Activated naive CD4-positive, alpha-beta T cell treated with anti-CD3 and anti-CD28 coated beads, Interleukin-2, amount 10 ng/mL, durations not matched to agents 7 days and 5 days (primary cell): ENCODE measurements at regions not wholly inside any gene's neighbourhood (a gene's known extent, or its start where the extent isn't known, plus 50 kb on each side); places are given as distances from the start of the nearest gene placed in this dataset.
"Not testable (repeated sequence)": the region's sequence is repeated elsewhere in the genome, so short reads cannot be mapped to it uniquely, and the experiment has no call there.

ENCODE experiments used
- CTCF ChIA-PET: fragments of 350-600 bp; sonication (Branson Sonifier 250); formaldehyde crosslinking; loops from one replicate; lab custom pipeline; 2021; ENCODE audit warnings: antibody characterized with exemption; lab: Charles Lee
- DNase-seq: peaks from one replicate; pipeline ENCODE4 v3.0.0-alpha.2; 2020
- H3K27ac Mint-ChIP-seq: one replicate; pipeline ENCODE4 v1.8.0; 2021; ENCODE audit warnings: mild to moderate bottlenecking, moderate library complexity, mixed read lengths
- H3K27me3 Mint-ChIP-seq: one replicate; pipeline ENCODE4 v1.8.0; 2021; ENCODE audit warnings: mild to moderate bottlenecking, mixed read lengths
- H3K36me3 Mint-ChIP-seq: one replicate; pipeline ENCODE4 v1.8.0; 2021; ENCODE audit warnings: mixed read lengths
- H3K4me1 Mint-ChIP-seq: one replicate; pipeline ENCODE4 v1.8.0; 2021; ENCODE audit warnings: mixed read lengths
- H3K4me3 Mint-ChIP-seq: one replicate; pipeline ENCODE4 v1.8.0; 2021; ENCODE audit warnings: mild to moderate bottlenecking, moderate library complexity, mixed read lengths
- H3K9me3 Mint-ChIP-seq: one replicate; pipeline ENCODE4 v1.8.0; 2021; ENCODE audit warnings: mixed read lengths

DNA sequence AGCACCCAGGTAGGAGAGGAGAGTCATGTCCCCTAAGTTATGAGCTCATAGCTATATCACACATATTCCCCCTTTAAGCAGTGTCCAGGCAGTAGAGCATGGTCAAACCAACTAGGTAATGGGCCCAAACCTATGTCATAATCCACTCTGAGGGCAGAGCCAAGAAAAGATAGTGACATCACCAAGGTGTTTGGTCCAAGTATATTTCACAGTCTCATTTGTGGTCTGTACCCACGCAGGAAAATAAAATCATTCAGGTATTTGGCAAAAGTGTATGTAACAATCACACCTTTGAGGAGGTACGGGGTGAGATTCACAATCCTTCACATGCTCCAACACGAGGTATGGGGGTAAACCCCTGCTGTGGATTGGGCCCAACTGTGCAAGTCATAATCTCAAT is 2112.8 kb downstream of the TP53TG3F start:
- Mint-ChIP-seq H3K27ac (no peak overlapping the region), H3K4me3 (no peak overlapping the region), H3K4me1 (no peaks in the 10 kb centered on the region), H3K27me3 (no peaks in the 10 kb centered on the region), H3K9me3 (peaks cover 38% of the 10 kb centered on the region), H3K36me3 (no peaks in the 10 kb centered on the region)
- CTCF ChIA-PET, result no interaction called here
- DNase-seq, result no peak

DNA sequence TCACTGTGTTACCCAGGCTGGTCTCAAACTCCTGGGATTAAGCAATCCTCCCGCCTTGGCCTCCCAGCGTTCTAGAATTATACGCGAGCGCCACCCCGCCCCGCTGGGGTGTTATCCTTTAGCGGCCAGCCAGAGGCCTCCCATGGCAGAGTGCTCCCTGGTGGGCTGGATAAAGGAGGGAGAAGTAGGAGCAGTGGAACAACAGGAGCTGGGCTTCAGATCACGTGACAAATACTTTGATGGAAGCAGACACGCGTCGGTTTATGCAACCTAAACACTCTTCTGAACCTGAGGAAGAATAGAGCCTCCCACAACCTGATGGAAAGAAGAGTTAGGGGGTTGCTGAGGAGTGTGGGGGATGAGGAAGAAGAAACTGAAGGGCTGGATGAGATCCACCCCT is 2114.0 kb downstream of the TP53TG3F start:
- Mint-ChIP-seq H3K27me3 (no peaks in the 10 kb centered on the region), H3K4me1 (no peaks in the 10 kb centered on the region), H3K4me3 (no peak overlapping the region), H3K27ac (no peak overlapping the region), H3K36me3 (no peaks in the 10 kb centered on the region), H3K9me3 (peaks cover 43% of the 10 kb centered on the region)
- DNase-seq, result no peak
- CTCF ChIA-PET, result no interaction called here

DNA sequence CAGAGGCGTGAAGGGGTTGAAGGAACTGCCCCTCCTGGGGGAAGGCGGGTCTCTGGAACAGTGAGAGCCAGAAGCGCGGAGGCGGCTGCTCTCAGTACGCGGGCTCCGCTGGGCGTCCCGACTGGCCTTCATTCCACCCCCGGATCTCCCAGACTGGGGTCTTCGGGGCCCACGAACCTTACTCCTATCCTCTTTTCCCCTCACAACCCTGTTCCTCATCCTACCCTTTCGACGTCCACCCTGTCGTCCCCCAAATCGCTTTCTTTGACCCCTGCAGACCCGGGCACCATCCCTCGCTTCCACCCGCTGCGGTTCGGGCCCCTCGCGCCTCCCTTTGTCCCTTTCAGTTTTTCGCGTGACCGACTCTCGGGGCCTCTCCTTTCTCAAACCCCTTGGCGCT is 2114.6 kb downstream of the TP53TG3F start:
- no peaks in the 10 kb centered on the region for H3K27me3 Mint-ChIP-seq
- no peak for DNase-seq
- no peak overlapping the region for H3K27ac Mint-ChIP-seq
- H3K4me3 Mint-ChIP-seq, result no peak overlapping the region
- peaks cover 44% of the 10 kb centered on the region for H3K9me3 Mint-ChIP-seq
- CTCF ChIA-PET, result no interaction called here
- no peaks in the 10 kb centered on the region for H3K36me3 Mint-ChIP-seq
- no peaks in the 10 kb centered on the region for H3K4me1 Mint-ChIP-seq

DNA sequence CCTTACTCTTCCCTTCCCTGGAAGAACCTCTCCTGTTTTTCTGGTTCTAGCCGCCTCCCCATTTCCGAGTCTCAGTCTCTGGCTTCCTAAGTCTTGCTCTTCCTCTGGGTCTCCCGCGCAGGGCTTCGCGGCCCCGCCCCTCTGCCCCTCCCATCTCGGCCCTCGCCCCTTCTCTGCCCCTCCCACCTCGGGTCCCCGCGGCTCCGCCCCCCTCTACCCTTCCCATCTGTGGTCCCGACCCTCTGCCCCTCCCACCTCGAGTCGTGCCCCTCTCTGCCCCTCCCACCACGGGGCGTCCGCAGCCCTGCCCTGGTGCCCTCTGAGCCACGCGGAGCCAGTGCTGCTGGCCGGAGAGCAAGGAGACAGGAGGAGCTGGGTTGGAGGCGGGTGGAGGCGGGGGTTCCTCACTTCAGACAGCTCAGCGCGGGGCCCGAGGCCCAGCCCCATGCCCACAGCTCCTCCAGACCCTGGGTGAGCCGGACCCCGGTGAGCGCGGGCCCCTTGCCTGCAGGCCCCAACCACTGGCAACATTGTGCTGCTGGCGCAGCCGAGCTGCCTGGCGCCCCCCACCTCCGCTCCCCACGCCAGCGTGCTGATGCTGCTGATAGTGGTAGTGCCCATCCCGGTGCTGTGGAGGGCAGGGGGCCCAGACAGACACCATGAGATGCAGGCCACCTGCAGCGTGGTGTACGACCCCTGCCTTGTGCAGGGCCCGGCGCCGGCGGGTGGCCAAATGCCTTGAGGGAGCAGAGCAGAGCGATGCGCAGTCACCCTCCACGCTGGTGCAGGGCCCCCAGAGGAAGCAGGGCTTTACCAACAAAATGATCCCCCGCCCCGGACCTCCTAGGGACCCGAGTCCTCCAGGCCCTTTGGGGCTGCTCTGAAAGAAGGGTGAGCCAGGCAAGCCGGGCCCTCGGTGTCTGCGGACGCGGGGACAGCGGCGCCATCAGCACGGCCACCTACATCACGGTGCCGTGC is 2115.3 kb downstream of the TP53TG3F start:
- Mint-ChIP-seq H3K36me3 (no peaks in the 10 kb centered on the region), H3K4me3 (no peak overlapping the region), H3K27me3 (no peaks in the 10 kb centered on the region), H3K9me3 (peaks cover 40% of the 10 kb centered on the region), H3K4me1 (no peaks in the 10 kb centered on the region), H3K27ac (no peak overlapping the region)
- no peak for DNase-seq
- CTCF ChIA-PET, result no interaction called here

DNA sequence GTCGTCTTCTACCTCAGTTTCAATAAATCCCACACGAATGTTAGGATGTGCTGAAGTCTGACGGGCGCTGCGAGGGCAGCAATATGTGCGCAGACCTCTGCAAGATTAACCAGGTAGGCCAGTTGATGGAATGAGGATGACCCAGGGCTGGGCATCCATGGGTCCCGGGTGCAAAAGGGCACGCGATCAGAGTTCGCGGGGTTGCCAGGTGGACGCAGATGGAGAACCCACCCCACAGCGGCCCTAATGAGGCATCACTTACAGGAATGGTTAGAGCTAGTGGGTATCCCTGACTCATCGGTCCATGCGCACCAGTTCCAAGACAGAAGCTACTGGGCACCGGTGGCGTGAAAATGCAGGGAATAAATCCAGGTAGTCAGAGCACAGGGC is 2116.0 kb downstream of the TP53TG3F start:
- no peaks in the 10 kb centered on the region for H3K4me1 Mint-ChIP-seq
- DNase-seq, result no peak
- no peaks in the 10 kb centered on the region for H3K36me3 Mint-ChIP-seq
- no peaks in the 10 kb centered on the region for H3K27me3 Mint-ChIP-seq
- no peak overlapping the region for H3K27ac Mint-ChIP-seq
- CTCF ChIA-PET, result no interaction called here
- peaks cover 43% of the 10 kb centered on the region for H3K9me3 Mint-ChIP-seq
- no peak overlapping the region for H3K4me3 Mint-ChIP-seq

DNA sequence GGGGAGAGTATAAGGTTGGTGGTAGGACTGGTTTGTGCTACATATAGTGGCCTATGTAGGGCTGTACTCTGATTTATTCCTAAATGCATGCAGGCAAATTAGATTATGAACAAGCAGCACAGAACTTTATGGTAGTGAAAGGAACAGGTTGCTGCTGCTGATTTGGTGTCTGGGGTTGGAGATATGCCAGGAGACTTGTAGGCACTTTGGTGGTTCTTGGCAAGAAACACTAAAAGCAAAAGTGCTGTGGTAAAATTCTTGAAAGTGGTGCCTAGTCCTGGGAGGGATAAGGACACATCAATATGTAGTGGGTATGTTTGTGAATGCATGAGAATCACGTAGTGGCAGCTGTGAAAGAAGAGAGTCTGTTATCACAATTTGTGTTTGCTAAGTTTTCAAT is 2126.0 kb downstream of the TP53TG3F start:
- no peak overlapping the region for H3K27ac Mint-ChIP-seq
- H3K9me3 Mint-ChIP-seq, result peaks cover 20% of the 10 kb centered on the region
- no peaks in the 10 kb centered on the region for H3K4me1 Mint-ChIP-seq
- DNase-seq, result no peak
- no peaks in the 10 kb centered on the region for H3K36me3 Mint-ChIP-seq
- H3K4me3 Mint-ChIP-seq, result no peak overlapping the region
- CTCF ChIA-PET, result no interaction called here
- no peaks in the 10 kb centered on the region for H3K27me3 Mint-ChIP-seq

DNA sequence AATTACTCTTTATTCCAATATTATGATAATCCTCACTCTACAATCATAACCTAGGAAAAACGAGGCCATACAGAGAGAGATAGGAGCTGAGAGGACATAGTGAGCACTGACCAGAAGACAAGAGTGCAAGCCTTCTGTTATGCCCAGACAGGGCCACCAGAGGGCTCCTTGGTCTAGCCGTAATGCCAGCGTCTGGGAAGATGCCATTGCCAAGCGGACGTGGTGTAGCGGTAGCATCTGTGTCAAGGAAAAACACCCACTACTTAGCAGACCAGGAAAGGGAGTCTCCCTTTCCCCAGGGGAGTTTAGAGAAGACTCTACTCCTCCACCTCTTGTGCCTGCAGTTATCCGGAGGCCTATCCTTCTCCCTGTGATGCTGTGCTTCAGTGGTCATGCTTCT is 2131.5 kb downstream of the TP53TG3F start:
- H3K27me3 Mint-ChIP-seq, H3K4me3 Mint-ChIP-seq, H3K36me3 Mint-ChIP-seq, H3K4me1 Mint-ChIP-seq, DNase-seq, H3K27ac Mint-ChIP-seq, CTCF ChIA-PET: not testable (repeated sequence)
- H3K9me3 Mint-ChIP-seq, result peaks cover 29% of the 10 kb centered on the region

DNA sequence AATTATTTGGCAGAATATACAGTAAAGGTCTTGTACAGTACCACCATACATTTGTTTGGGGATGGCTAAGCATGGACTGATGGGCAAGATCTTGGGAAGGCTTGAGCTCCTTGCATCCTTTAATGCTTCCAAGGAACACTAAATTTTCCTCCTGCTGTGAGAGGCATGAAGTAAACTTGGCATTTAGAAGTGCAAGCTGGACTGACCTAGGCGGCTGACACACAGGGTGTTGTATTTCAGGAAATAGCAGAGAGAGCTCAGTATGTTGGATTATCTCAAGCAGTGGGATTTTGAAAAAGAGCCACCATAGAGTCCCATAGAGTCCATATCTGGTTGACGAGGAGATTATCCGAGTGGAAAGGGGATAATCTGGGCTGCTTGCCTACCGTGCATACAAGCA is 2137.1 kb downstream of the TP53TG3F start:
- Mint-ChIP-seq H3K4me1 (no peaks in the 10 kb centered on the region), H3K4me3 (no peak overlapping the region), H3K36me3 (no peaks in the 10 kb centered on the region), H3K27me3 (no peaks in the 10 kb centered on the region), H3K27ac (no peak overlapping the region), H3K9me3 (peaks cover 20% of the 10 kb centered on the region)
- CTCF ChIA-PET, result no interaction called here
- no peak for DNase-seq

DNA sequence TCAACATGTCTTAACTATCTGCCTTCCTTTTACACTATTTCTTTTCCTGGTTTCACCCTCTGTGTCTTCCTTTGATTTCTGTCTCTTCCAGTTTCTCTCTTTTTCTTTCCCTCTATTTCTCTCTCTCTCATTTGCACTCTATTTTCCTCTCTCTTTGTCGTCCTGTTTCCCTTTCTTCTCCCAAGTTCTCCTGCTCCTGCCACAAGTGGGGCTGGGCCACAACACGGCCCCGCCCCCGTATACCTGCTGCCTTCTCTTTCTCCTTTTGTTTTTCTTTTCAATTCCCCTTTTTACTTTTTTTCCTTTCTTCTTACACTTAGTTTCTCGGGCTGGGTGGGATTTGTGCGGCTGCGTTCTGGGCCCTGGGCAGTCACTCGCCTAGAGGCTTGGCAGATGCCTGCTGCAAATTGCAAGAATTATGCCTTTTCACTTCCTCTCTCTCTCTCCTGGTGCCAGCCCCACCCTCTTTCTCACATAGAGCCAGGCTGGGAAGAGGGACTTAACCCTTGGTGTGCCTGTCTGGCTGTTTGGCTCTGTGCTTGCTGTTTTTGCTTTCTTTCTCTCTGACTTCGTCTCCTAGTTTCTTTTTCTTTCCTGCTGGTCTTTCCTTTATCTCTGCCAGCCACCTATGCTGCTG is 2139.4 kb downstream of the TP53TG3F start:
- no peaks in the 10 kb centered on the region for H3K36me3 Mint-ChIP-seq
- H3K4me3 Mint-ChIP-seq, result no peak overlapping the region
- no peak for DNase-seq
- H3K9me3 Mint-ChIP-seq, result peaks cover 14% of the 10 kb centered on the region
- H3K27me3 Mint-ChIP-seq, result no peaks in the 10 kb centered on the region
- no peaks in the 10 kb centered on the region for H3K4me1 Mint-ChIP-seq
- no peak overlapping the region for H3K27ac Mint-ChIP-seq
- CTCF ChIA-PET, result no interaction called here

DNA sequence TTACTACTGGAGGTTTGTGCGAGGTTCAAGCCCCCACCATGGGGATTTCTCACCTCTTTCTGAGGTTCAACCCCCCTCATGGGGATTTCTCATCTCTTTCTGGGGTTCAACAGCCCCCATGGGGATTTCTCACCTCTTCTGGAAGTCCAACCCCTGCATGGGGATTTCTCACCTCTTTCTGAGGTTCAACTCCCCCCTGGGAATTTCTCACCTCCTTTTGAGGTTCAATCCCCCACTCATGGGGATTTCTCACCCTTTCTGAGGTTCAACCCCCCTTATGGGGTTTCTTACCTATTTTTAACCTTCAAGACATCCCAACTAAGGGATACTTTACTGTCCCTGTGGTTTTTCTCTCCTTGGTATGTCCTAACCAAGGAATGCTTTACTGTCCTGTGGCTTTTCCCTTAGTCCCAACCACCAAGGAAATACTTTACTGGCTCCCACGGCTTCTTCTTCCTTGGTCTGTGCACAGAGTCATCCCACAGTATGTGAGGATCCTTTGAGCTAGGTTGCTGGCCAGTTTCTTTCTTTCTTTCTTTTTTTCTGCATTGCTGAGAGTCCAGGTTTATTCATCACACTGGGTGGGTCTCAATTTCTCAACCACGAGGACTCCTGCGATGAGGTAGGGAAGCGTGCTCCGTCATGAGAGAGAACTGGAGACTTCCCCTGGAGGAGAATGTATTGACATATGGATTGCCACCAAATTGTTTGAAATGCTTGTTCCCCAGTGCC is 2140.2 kb downstream of the TP53TG3F start:
- no peak for DNase-seq
- Mint-ChIP-seq H3K4me1 (no peaks in the 10 kb centered on the region), H3K36me3 (no peaks in the 10 kb centered on the region), H3K27me3 (no peaks in the 10 kb centered on the region), H3K9me3 (peaks cover 12% of the 10 kb centered on the region), H3K27ac (no peak overlapping the region), H3K4me3 (no peak overlapping the region)
- CTCF ChIA-PET, result no interaction called here

DNA sequence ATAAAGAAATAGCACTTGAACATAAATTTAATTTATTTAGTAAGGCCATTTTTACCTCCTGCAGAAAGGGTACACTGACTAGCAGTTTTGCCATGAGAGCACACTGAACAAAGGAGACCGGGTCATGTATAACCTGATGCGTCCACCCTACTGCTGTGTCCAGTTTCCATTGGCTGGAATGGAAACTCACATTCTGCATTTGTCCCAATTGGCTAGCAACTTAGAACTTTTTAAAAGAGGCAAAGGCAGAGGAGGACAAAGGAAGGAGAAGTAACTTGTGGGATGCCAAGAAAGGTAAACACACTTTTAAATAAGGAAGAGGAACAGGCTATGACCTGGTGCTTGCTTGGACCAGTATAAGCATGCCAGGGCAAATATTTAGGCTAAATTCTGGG is 2140.7 kb downstream of the TP53TG3F start:
- H3K27me3 Mint-ChIP-seq, CTCF ChIA-PET, H3K36me3 Mint-ChIP-seq, H3K4me1 Mint-ChIP-seq, DNase-seq, H3K4me3 Mint-ChIP-seq, H3K27ac Mint-ChIP-seq: not testable (repeated sequence)
- H3K9me3 Mint-ChIP-seq, result peaks cover 12% of the 10 kb centered on the region

DNA sequence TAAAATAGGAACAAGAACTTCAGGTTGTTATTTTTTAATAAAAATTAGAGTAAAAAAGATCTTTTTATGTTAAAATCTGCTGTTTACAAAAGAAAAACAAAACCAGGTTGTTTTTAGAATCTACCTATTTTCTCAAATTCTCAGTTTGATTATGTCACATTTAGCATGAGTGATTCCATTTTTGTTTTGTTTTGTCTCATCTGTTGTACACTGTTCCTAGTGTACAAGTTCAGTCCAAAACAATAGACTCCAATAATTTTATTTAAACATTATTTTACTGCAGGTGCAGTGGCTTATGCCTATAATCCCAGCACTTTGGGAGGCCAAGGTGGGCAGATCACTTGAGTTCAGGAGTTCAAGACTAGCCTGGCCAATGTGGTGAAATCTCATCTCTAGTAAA is 2142.7 kb downstream of the TP53TG3F start:
- H3K36me3 Mint-ChIP-seq, result no peaks in the 10 kb centered on the region

DNA sequence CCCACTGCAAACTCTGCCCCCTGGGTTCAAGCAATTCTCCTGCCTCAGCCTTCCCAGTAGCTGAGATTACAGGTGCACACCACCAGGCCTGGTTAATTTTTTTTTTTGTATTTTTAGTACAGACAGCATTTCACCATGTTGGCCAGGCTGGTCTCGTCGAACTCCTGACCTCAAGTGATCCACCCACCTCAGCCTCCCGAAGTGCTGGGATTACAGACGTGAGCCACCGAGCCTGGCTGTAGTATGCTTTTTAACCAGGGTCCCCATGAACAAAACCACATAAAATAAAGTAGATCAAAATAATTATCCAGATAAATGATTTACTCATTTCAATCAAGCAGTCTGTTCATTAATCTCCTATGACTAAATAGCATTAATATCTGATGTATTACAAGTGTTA is 2144.0 kb downstream of the TP53TG3F start:
- H3K27ac Mint-ChIP-seq, H3K4me3 Mint-ChIP-seq, CTCF ChIA-PET, H3K27me3 Mint-ChIP-seq, H3K4me1 Mint-ChIP-seq, DNase-seq, H3K36me3 Mint-ChIP-seq: not testable (repeated sequence)
- H3K9me3 Mint-ChIP-seq, result peaks cover 10% of the 10 kb centered on the region

More for the DNA sequence above, 2142.7 kb downstream of the TP53TG3F start:
- H3K4me3 Mint-ChIP-seq, result no peak overlapping the region
- H3K27ac Mint-ChIP-seq, result no peak overlapping the region
- no peaks in the 10 kb centered on the region for H3K4me1 Mint-ChIP-seq
- no peak for DNase-seq
- H3K9me3 Mint-ChIP-seq, result peaks cover 12% of the 10 kb centered on the region
- no peaks in the 10 kb centered on the region for H3K27me3 Mint-ChIP-seq
- CTCF ChIA-PET, result no interaction called here

DNA sequence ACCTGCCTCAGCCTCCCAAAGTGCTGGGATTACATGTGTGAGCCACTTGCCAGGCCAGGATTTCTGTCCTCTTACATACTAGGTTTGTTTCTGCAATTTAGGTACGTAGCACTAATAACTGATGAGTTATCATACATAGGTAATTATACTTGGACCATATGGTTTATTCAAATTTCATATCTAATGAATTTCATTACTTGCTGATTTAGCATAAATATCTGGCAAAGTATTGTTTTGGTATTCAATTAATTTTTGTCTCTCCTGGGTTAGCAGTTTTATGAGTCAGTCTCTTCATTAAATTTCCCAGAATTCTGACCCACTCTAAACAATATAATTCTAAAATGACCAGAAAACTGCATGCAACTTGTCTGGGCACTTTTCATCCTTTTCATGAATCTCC is 2146.5 kb downstream of the TP53TG3F start:
- no peak overlapping the region for H3K27ac Mint-ChIP-seq
- CTCF ChIA-PET, result no interaction called here
- no peaks in the 10 kb centered on the region for H3K4me1 Mint-ChIP-seq
- no peak overlapping the region for H3K4me3 Mint-ChIP-seq
- H3K27me3 Mint-ChIP-seq, result no peaks in the 10 kb centered on the region
- DNase-seq, result no peak
- H3K36me3 Mint-ChIP-seq, result no peaks in the 10 kb centered on the region
- H3K9me3 Mint-ChIP-seq, result peaks cover 5% of the 10 kb centered on the region
